GM19452 (cell line): ENCODE measurements at regions not wholly inside any gene's neighbourhood (a gene's known extent, or its start where the extent isn't known, plus 50 kb on each side); places are given as distances from the start of the nearest gene placed in this dataset.
"Not testable (repeated sequence)": the region's sequence is repeated elsewhere in the genome, so short reads cannot be mapped to it uniquely, and the experiment has no call there.

Experiments used
- ATAC-seq: cut with Tn5 transposase; IDR thresholded peaks from one replicate; pipeline ENCODE4 v1.9.1; 2021; ENCODE audit not compliant: unreplicated experiment

DNA sequence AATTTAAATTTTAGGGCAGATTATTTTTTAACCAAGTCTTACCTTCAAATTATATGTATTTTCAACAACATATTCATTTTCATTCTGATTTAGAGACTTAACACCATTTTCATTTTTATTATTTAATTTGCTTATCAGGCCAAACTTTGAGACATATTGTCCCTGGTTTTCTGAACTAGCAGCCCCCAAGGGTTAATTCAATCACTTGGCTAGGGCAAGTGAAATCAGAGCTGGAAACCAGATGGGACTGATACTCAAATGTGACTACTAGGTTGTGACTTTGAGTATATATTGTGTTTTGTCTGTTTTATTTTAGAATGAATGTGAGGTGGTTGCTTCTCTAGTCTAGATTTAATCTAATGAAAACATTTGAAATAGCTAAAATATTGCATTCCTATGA is 198.9 kb upstream of the PTGFR start:
- no peak for ATAC-seq

DNA sequence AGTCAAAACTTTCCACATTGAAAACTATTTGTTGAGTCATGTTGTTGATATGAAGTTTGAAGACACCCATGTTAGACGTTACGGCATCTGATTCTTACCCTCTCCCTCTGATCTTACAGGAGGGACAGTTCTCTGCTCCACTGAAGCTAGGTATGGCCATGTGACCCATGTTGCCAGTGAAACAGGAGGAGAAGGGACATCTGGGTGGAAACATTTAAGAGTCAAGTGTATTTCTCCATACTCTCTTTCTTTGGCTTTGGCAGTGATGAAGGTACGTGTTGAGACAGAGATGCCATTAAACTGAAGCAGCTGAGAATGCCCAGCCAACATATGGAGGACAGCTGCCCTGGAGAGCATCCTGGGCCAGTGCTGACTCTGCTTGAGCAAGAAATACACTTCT is 198.4 kb upstream of the PTGFR start:
- ATAC-seq: no peak

DNA sequence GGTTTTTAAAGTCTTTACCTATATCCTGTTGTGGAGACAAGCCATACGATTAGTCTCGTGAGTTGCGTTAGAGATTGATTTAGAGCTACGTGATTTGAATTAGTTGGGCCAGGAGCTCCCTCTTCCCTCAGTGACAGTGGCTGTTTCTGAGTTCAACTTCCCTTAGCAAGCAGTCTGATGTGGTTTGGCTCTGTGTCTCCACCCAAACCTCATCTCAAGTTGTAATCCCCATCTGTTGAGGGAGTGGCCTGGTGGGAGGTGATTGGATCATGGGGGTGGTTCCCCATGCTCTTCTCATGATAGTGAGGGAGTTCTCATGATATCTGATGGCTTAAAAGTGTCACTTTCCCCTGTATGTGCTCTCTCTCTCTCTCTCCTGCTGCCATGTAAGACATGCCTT is 192.9 kb upstream of the PTGFR start:
- ATAC-seq: no peak

DNA sequence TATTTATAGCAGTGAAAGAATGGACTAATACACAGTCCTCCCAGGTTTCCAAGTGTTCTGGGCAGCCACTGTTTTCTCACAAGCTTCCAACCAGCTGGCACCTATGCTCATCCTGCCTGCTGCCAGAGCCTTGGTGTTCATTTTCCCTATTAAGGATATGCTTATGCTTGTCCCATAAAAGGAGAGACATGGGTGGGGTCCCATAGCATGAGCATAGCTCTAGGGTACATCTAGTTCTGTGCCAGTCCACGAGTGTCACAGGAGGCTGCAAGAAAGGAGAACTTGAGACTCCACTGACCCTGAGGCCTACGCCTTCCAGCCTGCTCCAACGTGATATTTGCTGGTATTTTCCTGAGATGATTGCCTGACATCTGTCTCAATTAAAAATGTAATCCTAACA is 192.4 kb upstream of the PTGFR start:
- no peak for ATAC-seq

DNA sequence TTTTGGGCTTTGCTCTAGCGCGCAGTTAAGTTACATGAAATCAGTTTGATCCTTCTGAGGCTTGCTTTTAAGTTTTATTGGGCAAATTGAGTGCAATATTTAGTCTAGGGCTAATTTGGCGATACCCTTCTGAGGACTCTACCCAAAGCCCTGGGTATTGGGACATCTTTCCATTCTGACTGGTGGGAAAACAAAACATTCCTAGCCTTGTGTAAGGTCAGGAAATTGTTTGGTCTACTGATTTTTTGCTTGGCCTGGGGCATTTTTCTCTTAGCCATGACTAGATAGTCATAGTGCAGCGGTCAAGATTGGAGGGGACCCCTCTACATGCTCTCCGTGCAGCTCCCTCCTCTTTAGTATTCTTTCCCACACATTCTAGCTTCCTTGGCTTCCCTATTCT is 189.6 kb upstream of the PTGFR start:
- no peak for ATAC-seq

DNA sequence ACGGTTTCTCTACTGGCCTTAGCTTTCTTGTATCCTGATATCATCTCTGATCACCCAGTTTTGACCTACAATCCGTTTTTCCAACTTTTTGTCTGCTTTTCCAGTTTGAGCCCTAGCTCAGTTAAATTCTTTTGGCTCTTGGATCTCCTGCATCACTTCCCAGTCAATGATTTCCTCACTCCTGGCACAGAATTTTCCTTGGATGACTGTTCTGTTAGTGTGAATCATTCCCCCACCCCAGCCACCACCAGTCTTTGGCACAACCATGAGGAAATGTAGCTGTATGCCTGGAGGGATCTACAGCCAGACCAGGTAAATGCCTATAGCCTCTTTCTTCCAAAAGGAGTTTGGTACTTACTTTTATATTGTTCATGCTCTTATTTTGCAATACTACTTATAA is 187.2 kb upstream of the PTGFR start:
- ATAC-seq: no peak

DNA sequence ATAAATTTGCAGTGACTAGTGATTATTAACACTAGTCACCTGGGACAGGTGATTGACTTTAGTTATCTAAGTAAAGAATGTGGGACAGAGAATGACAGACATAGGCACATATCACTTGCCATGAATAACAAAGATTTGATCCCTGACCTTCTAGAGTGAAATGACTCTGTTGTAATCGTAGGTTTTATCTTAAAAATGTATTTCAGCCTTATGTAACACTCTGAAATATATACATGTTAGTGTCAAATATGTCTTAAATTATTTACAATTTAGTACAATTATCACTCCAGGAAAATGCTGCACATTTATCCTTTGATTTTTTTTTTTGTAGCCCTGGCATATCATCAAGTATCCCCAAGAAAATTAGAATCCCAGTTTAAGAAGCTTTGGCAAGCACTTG is 186.4 kb upstream of the PTGFR start:
- no peak for ATAC-seq

DNA sequence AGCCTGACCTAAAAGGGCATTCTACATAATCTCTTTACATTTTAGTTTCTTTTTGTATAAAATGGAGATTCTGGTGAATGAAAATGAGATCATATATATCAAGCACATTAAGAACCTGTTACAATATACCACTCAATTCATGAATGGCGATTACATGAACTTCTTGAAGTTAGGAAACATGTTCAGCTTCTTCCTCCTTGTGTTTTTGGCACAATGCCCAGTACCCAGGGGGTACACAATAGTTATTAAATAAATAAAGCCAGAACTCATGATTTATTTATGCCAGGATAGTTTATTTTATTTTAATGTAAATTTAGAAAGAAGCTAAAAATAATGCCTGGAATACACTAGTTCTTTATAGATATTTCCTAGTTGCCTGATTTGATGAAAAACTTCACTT is 186.0 kb upstream of the PTGFR start:
- no peak for ATAC-seq

DNA sequence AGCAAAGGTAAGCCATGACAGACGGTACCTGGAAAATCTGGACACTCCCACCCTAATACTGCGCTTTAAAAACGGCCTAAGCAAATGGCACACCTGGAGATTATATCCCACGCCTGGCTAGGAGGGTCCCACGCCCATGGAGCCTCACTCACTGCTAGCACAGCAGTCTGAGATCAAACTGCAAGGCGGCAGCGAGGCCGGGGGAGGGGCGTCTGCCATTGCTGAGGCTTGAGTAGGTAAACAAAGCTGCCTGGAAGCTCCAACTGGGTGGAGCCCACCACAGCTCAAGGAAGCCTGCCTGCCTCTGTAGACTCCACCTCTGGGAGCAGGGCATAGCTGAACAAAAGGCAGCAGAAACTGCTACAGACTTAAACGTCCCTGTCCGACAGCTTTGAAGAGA is 180.5 kb upstream of the PTGFR start:
- ATAC-seq: not testable (repeated sequence)

DNA sequence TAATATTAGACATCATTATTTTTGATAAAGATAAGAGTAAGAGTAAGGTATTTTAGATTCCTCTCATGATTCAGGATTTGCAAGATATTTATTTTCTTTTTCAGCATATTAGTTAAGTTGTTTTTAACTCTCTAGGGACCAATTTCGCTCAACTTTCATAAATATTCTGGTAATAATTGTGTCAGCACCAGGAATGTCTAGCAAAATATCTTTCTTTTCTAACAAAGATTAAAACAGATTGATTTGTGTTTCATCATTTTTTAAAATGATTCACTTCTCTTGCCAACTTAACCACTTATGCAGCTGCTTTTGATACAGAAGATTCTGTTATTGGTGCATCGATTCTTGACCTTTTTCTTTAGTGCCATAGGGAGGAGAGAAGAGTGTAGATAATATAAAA is 172.8 kb upstream of the PTGFR start:
- no peak for ATAC-seq

DNA sequence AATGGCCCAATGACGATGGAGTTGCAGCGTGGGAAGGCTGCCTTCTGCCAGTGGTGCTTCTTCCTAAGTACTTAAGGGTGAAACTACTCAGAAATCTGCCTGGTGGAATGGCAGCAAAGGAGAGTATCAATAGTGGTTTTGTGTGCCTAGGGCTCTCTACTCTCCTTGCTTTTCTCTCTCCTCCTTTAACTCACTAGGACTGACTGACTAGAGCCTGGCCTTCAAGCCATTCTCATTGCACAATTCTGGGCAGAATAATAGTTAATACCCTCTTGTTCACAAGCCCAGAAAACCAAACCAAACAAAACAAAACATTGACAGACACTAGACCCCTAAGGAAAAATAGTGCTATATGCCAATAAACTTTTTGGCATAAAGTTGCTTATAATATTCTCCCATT is 171.2 kb upstream of the PTGFR start:
- ATAC-seq: no peak

DNA sequence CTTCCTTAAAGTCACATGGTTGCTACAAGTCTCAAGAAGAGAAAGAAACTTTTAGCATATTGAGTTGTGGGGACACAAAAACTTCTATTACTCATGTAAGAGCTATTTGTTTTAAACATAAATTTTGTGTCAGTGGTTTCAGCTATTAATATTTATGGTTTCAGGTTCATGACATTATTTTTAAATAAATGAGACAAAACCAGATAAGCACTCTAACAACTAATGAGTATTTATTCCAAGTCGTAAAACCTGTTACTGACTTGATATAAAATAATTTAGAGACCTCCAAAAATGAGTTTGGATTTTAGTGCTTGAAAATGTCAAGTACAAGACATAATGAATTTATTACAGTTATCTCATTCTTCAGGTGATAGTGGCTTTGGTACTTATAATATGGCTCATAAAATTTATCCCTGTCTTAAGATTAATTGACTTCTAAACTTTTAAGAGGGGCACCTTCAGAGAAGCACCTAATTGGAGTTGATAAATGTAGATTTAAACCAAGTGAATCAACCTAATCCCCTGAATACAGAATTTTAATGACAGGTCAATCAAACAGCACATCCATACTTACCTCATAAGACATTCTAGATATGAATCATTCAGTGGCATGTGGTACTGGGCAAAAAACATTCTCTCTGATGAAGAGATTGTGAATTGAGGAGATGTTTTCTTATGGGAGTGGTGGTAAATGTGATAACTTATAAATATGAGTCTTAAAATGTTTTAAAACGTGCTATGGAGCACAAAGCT is 167.7 kb upstream of the PTGFR start:
- ATAC-seq: no peak

DNA sequence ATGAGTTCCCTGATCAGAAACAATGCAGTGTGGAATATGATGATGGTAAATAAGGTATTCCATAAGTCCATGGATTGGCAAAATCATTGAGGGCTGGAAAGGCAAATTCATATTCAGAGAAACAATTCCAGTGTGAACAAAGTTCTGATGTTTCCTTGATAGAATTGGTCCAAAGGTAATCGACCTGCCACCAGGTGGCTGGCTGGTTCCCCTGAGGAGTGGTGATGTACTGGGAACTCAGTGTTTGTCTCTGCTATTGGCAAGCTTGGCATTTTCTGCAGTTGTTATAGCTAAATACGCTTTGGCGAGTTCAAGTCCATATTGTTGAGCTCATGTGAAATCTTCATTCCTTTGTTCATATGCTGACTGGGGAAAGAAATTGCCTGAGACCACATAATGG is 165.5 kb upstream of the PTGFR start:
- no peak for ATAC-seq

DNA sequence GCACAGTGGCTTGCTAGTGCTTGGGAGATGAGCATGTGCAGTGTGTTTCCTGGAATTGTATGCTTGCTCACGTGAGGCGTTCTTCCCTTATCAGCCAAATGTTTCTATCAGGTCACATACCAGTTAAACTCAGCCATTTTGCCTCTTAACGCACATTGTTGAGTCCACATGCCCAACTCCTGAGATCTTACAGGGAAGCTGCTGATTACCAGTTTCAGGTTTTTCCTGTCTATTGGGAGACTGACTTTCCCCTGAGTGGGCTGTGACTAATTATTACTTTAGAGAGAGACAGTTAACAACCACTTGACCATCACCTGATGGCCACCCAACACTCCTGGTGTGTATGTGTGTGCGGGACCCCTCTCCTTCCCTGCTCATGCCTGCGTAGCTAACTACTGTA is 161.3 kb upstream of the PTGFR start:
- no peak for ATAC-seq

DNA sequence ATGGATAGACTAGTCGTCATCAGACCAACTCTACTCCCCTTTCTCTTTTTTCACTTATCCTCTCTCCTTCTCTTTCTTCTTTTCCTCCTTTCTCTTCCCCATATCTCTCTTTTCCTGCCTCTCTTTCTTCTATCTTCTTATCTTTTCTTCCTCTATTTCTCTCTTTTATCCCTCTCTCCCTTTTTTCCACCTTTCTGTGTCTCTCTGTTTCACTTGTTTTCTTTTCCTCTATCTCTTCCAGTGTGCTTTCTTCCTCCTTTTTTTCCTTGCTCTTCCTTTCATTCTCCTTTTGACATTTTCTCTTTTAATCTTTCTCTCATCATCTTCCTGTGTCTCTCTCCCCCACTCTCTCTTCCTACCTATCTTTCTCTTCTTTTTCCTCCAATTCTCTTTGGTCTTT is 159.0 kb upstream of the PTGFR start:
- ATAC-seq: no peak

DNA sequence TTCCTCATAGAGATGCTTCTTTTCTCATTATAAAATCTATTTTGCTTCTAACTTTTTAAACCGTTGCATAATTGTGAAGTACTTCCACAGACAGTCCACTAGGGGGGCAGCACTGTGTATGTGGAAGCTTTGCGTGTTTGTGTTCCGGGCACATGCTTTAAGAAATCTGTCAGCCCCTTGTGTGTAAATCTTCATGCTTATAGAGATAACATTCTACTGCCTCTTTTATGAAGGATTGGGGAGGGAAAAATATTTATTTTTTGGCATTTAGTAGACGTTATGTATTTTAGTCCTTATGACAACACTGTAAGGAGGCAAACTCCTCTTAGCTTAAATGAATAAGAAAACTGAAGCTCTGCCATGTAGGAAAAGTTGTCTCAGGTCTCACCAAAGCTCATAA is 157.3 kb upstream of the PTGFR start:
- peak; percentile 90 for ATAC-seq

DNA sequence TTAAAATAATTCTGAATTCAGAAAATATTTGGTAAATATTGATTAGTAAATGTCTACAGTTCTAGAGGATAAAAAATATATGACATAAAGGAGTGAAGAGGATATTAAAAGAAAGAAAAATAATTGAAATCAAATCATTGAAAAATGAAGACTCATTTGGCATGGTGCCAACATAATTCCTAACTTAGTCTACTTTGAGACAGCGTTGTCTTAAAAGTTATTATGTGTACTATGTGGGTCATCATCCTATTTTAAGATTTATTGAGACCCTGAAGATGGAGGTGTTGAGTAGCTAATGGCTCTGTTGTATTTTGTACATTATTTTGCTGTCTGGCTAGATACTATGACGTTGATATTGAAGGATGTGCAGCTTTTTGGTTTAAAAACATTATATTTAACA is 156.7 kb upstream of the PTGFR start:
- no peak for ATAC-seq

DNA sequence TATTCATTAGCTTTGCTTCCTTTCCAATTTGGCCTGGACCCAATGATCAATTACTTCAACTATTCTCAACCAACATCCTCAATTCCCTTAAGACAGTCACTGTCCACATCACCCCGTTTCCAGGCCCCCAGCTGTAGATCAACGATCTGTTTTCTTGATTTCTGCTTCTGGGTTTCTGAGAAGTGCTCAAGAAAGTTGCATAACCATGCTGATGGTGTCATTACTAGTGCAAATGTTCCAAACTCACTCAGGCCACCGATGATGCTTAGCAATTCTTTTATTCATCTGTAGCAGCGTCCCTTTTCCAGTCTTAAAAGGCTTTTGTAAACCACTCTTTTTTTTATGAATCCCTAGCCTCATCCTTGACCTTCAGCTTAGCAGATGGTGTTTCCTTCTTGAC is 155.8 kb upstream of the PTGFR start:
- ATAC-seq: no peak

DNA sequence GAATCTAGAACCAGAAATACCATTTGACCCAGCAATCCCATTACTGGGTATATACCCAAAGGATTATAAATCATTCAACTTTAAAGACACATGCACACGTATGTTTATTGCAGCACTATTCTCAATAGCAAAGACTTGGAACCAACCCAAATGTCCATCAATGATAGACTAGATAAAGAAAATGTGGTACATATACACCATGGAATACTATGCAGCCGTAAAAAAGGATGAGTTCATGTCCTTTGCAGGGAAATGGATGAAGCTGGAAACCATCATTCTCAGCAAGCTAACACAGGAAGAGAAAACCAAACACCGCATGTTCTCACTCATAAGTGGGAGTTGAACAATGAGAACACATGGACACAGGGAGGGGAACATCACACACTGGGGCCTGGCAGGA is 154.0 kb upstream of the PTGFR start:
- not testable (repeated sequence) for ATAC-seq

DNA sequence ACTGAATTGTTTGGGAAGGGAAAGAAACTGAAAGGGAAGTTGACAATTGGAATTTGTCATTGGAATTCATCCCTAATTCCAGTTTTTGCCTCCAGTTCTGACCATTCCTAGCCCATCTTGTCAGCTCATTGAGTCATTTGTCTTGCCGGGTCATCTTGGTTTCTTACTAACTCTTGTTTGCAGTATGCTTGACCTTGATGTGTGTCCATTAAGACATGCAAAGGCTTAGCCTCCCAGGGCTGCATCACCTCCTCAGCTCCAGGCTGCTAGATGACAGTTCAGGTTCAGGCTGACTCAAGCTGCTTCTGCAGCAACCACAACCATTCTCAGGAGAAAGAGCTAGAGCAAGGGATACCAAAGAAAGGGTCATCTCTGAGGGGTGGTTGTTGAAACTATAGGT is 151.3 kb upstream of the PTGFR start:
- ATAC-seq: no peak

DNA sequence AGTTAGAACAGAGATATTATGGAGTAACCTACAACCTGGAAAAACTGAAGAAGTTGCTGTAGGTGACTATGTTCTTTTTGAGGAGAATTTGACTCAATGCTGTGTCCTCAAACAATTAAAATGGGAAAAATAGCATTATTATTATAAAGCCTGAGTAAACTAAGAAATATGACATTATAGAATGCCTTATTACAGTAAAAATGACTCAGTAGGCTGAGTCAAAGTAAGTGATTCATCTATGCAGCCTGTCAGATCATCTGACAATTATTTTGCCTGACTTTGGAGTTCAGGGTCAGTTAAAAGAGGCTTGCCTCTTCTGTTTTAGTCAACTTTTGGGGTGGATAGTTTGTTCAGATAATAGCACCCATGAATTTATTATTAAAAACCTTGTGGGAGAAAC is 150.8 kb upstream of the PTGFR start:
- ATAC-seq: no peak

DNA sequence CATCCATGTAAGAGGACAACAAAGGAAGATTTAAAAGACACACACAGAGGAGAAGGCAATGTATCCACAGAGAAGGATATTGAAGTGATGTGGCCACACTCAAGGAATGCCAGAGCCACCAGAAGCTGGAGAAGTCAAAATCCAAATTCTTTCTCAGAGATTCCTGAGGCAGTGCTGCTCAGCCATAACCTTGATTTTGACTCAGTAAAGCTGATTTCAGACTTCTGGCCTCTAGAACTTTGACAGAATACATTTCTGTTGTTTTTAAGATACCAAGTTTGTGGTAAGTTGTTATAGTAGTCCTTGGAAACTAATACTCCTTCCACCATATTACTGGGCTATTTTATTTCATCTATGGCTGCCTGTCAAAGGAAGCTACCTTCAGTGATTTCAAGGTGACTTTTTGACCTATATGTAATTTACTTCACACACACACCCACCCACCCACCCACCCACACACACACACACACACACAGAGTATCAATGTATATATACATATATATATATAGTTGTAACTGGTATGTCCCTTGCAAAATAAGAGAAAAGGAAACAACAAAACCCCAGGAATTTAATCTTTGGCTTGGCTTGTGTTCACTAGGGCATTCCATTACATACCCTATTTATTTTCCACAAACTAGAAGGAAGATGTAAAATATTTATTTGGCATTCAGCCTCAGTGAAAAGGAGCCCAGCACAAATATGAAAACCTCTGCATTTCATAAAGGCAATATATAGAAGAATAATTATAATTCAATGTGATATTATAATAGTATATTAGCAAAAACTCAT is 142.1 kb upstream of the PTGFR start:
- no peak for ATAC-seq
